HG02798 (cell line): ENCODE measurements at regions not wholly inside any gene's neighbourhood (a gene's known extent, or its start where the extent isn't known, plus 50 kb on each side); places are given as distances from the start of the nearest gene placed in this dataset.

Experiments used
- ATAC-seq: cut with Tn5 transposase; IDR thresholded peaks from one replicate; pipeline ENCODE4 v1.9.1; 2021; ENCODE audit warnings: mild to moderate bottlenecking; ENCODE audit not compliant: unreplicated experiment, poor library complexity

DNA sequence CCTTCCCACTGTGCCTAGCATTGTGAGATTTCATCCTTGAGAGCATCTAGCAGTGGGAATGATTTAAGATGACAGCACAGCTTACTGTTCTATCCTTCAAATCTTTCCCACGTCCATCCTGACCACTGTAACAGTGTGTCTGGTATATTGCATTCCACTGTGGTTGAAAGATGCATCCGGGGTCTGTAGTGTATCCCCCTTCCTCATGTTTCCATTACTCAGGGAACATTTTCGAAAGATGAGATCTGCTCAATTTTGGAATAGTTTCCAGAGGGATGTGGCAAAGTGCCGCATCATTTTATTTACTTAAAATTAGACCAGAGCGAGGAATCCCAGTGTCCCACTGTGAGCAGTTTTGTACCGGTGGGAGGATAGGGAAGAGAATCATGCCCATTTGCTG lies 407.1 kb upstream of the PAPPA start:
- no peak for ATAC-seq

DNA sequence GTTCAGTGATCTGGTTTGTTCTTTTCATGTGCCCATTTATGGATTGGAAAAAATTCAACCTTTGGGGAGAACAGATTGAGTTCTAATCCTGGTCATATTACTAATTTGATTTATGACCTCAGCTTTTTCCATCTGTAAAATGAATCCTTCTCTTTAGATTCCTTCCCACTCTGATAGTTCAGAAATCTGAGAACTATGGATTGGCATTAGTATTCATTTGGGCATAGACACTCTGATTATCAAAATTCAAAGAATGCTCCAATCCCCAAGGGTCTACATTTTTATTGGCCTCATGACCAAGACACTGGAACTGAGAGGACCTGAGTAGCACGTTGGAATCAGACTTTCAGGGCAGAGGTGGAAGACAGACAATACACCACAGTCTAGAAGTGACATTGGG lies 405.9 kb upstream of the PAPPA start:
- ATAC-seq = no peak

DNA sequence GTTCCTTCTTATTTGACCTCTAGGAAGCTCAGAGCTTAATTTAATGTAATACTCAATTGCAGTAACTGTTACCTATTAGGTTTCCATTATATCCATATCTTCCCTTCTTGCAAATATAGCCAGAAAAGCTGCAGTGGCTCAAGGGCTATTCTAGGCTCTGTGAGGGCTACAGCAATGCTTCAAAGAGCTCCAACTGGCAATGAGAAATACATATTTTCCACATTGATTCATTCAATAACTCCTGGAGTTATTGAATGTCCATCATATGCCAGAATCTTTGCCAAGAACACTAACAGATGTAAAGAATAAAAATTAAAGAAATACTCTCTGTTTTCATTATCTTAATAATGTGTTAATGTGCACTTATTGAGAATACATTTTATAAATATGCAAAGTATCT lies 396.9 kb upstream of the PAPPA start:
- ATAC-seq = no peak

DNA sequence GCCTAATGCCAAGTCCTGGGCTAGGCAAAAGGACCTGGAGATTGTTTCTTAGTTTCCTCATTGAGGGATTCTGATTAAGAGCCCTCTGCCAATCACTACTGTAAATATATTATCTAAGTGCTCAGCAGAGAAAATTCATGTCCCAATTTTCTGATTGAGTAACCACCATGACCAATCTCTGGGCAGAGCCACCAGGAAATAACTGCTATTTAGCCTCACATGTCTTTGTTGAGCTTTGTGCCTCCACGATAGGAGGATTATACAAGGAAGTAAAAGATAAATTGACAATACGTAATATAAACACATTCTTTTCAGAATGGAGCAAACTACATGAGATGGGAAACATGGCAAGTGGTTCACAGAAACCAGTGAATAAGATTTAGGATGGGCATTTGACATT lies 396.1 kb upstream of the PAPPA start:
- ATAC-seq = no peak

DNA sequence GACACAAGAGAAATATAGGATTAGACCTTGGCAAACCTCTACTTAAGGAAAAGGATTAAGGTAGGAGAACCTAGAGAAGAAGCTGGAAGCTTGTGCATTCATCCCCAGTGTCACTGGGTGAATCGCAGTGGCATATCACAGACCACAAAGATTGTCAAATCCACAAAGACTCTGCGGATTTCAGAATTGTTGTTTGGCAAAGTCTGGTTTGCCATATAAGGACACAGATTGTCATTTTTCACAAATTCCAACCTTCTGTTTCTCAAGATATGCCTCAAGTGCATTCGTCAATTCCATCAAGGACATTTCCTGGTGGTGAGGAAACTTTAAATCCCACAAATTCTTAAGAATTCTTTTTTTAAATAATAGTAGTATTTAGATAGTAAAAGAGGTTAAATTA lies 395.1 kb upstream of the PAPPA start:
- no peak for ATAC-seq

DNA sequence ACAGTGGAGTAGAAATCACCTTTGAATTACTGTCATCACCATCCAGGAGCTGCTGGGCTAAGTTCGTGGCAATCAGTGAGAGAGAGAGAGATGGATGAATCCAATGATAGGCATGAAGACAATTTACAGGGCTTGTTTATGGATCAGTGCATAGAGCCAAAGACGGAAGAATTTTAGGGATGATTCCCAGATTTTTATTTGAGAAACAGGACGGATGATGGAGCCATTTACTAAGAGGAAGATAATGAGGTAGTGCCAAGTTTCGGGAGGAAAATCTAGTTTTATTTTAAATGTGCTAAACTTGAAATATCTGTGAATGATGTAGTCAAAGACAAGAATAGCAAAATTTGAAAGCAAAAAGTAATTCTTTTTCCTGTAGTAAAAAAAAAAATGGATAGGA lies 394.2 kb upstream of the PAPPA start:
- ATAC-seq = no peak

DNA sequence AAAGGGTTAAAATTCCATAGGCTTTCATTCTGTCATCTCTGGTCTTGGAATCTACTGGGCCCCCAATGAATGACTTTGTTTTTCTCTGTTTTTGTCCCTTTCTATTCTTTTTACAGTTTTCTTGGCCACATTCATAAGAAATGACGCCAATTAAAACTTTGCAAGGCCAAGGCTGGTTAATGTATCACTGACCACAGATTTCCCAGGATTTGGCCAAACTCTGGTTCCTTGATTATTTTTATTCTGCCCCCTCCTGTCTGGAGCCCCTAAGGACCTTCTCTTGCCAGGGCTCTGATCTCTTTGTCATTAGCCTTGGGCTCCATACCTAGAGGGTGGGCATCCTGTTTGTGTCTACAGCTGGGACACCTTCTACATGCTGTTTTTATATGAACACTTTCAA lies 388.9 kb upstream of the PAPPA start:
- ATAC-seq = no peak

DNA sequence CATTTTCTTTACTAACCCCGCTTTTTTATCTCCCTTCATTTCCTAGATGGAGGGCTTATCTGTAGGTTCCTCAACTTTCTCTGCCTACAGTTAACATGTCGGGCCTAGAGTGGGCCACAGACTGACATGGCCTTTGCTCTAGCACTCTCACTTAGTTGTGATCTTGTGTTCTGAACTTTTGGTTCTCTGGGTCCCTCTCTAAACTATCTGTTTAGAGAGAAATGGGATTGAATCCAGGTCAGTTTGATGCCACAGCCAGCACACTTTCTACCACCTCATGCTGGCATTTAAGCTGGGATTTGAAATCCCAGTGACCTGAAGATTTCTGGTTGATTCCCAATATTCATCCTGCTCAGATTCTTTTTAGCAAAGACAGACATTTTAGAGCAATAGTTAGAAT lies 388.5 kb upstream of the PAPPA start:
- ATAC-seq = no peak

DNA sequence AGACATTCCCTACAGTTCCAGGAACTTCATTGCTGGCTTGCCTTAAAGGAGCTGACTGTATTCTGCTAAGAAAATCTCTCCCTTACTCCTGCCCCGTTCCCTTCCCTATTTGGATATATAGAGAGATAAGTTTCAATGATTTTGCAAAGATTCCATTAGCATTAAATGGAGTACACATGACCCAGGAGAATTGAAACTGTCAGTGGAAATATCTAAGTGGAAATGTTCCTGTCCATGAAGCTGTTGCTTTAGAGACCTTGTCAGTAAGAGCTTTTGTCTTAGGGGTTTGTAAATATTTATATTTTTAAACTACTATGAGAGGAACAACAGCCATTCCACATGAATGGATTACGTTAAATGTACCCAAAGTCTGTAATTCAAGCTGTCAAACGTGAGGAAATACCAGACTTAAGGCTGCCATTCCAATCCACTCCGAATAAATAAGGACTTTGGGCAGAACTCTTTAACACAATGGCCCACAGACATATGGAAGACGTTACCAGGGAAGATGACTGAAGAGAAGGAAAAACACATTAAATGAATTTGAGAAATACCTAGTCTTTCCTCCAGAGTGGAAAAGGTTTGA lies 387.1 kb upstream of the PAPPA start:
- ATAC-seq = no peak

DNA sequence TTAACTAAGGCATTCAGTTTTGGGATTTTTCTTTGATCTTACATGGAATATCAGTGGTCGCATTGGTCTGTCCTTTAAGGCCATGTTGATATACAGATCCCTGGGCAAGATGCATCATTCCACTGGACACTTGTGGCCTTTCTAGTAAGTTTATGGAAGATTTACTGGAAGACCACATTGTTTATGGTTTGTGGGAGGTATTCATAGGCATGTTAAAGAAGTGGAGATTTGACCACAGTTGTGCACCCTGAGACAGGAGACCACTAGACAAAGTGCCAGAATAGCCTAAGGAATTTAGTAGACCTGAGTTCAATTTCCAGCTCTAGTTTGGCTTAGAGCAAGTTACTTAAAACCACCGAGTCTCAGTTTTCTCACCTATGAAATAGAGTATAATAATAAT lies 383.1 kb upstream of the PAPPA start:
- no peak for ATAC-seq

DNA sequence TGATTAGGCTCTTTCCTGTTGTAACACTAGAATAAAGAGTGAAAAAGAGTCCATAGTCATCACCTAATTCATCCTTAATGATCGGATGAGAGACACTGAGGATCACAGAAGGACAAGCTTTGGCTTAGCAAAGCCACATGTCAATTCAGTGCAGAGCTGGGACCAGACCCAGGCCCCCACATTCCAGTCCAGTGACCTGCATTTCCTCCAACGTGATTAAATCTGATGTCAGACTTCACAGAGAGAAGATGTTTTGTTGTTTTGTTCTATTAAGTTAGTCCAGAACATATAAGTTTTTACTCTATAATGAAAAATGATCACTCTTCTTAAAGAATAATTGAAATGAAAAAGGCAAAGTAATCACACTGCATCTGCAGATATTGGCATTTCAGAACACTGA lies 377.9 kb upstream of the PAPPA start:
- no peak for ATAC-seq

DNA sequence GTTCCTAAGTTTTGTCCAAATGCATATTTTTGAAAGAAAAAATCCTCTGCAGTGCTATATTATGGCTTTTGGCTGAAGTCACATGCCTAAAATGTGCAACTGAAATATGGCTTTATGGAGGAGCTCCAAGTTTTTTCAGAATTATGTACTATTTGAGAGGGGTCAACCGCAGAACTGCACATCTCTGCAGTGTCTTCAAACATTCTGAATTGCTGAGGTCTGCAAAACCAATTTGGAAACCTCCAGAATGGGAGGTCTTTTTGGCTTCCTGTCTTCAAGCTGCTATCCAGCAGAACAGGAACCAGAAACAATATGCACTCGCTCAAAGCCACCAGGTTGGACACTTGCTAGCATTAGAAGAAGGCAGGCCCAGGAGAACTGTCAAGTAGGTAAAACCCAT lies 376.0 kb upstream of the PAPPA start:
- ATAC-seq = no peak

DNA sequence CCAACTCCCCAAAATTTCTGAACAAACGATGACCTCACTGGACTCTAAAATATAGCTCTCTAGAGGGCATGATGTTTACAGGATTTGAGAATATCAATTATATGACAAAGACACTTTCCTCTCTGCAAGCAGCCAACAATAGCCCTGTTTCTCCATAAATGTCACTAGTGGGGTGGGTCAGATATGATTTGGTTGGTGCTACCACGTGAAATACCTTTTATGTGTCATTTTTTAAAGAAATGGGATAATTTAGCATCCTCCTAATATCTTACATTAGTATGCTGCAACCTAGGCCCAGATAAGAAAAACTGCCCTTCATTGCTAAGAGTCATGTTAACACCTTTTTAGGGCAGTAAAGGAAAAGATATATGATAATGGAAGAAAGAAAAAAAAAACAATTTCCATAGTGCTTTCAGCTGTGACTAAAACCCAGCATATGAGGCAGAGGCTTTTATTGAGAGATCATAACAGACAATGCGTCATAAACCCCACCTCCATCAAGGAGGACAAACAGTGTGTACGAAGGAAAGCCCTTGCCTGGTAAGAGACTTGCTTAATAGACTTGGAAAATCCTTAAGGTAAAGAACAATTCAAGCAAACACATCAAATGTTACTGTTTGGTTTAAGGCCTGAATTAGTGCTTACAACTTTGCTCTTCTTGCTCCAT lies 372.4 kb upstream of the PAPPA start:
- no peak for ATAC-seq

DNA sequence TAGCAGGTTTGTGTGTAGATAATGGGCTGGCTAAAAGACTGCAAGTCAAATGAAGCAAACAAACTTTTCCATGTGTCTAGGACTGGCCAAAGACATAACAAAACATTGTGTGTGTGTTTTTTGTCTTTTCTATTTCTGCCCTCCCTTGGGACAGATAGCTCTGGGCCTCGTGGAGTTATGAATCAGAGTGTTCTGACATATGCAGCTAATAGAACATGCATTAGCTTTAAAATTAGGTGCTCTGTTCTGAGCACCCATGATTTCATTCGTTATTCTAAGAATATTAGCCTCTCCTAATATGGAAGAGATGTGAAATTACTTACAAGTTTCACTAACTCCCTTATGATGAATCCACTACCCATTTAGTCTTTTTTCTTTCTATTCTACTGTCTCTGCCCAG lies 367.3 kb upstream of the PAPPA start:
- no peak for ATAC-seq

DNA sequence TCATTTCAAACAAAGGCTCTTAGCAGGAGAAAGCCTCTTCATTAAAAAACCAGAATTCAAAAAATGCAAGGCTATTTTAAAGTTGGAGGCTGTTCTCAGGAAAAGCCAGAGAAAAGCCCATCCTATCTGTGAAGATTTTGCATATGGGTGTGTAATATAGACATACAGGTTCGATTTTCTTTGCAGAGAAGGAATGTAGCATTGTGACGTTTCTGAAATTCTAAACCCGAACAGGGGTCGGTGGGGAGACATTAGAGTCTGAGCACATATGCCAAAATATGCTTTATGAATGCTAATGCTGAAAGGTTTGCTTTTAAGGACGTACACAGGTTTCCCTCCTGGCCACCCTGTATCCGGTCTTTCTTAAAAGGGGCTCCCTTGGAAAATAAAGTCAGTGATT lies 363.1 kb upstream of the PAPPA start:
- no peak for ATAC-seq

DNA sequence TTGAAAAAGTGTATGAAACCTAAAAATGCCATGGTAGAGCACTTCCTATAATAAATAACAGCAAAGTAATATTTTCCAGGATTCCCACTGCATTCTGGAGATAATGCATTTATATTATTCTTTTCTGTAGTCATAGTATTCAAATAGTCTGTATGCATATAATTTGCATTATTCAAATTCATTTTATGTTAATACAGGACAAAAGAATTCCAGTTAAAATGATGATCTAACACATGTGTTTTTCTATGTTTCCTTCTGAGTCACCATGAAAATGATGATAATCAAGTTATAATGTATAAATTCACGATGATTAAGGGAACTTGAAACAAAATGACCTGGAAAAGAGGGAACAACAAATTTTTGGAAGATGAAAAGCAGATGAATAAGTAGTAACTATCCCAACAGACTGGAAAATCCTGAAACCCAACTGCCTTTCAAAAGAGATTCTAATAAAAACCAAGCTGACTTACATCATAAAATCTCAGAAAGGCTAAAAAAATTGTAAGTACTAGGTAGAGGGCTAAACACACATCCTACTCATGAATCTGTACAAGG lies 358.6 kb upstream of the PAPPA start:
- no peak for ATAC-seq

DNA sequence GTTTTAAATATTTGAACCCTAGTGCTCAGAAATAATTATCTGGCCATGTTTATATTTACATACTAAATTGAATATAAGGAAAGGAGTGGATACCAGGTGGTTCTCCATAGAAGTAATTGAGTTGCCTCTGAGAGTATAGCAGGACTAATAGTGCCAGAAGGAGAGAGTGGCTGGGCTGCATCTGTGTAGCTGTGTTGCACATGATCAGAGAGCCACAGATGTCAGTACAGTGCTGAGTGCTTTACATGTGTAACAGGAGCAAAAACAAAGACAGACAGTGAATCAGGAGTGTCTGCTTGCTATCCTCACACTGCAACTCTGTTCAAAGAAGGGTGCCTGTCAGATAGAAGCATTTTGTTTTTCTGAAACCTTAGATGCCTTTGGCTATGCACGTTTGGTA lies 353.9 kb upstream of the PAPPA start:
- ATAC-seq = no peak

DNA sequence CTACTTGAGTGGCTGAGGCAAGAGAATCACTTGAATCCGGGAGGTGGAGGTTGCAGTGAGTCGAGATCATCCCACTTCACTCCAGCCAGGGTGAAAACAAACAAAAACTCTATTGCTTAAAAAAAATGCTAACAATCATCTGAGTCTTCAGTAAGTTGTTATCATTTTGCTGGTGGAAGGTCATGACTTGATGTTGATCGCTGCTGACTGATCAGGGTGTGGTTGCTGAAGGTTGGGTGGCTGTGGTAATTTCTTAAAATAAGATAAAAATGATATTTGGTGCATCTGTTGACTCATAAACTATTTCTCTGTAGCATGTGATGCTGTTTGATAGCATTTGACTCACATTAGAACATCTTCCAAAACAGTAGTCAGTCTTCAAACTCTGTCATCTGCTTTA lies 349.4 kb upstream of the PAPPA start:
- no peak for ATAC-seq

DNA sequence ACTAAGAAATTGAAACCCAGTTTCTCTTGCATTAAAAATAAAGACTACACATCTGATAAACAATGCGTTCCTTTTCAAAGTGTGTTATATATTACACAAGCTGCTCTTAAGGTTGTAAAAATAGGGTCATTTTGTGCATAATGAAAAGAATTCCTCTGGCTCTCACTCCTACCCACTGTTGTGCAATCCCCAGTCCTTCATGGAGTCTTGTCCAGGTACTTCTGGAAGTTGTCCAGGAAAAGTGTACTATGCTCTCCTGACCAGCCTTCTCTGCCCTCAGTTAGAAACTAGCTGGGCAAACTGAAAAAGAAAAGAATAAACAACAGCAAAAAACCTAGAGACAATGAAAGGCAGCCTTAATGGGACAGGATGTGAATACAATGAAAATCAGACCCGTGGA lies 345.5 kb upstream of the PAPPA start:
- ATAC-seq = no peak

DNA sequence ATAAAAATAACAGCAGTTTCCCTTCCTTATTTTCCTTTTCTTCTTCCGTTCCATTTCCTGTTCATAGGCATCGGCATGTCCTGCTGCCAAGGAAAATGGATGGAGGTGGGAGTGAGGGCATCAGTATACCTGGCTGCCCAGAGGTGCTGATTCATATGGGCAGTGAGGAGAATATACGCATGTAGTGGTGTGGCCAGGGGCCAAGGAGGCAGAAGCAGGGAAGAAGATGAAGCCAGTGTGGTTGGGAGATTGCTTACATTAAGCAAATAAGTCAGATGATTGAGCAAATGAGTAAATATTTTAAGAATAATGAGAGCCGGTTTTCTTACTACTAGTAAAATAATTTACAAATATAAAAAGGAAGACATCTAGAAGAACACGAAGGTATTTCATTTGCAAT lies 344.9 kb upstream of the PAPPA start:
- ATAC-seq = no peak

DNA sequence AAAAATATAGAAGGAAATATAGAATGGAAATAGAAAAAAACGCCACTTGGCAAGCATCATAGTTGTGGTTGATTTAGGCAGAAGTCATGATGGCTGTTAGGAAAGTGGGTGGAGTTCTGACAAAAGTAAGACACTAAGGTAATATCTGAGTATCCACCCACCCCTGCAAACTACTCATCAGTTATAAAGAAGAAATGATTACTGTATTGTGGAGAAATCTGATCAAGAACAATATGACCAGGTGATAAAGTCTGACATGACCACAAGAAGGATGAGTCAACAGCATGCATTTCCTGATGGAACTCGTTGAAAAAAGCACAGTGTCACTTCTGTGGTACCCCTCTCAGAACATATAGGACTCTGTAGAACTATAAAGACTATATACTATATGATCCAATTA lies 343.4 kb upstream of the PAPPA start:
- ATAC-seq = no peak

DNA sequence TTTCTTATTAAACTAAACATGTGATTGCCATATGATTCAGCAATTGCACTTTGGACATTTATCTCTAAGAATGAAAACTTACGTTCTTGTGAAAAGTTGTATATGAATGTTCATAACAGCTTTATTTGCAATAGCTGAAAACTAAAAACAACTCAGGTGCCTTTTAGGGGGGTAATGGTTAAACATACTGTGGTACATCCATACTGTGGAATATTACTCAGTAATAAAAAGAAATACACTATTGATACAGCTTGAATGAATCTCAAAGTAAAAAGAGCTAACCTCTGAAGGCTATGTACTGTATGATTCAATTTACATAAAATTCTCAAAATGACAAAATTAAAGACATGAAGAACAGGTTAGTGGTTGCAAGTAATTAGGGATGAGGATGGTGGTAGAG lies 339.5 kb upstream of the PAPPA start:
- ATAC-seq = no peak
